GM18519 (cell line): ENCODE measurements at regions not wholly inside any gene's neighbourhood (a gene's known extent, or its start where the extent isn't known, plus 50 kb on each side); places are given as distances from the start of the nearest gene placed in this dataset.

Experiments
- ATAC-seq: cut with Tn5 transposase; IDR thresholded peaks from one replicate; pipeline ENCODE4 v1.9.1; 2021; ENCODE audit warnings: mild to moderate bottlenecking, moderate library complexity; ENCODE audit not compliant: unreplicated experiment, low FRiP score

- ATAC-seq = no peak
These were observed 127.0 kb downstream of the MCHR2 start for GRCh38 chr6:99867026-99867425.

- ATAC-seq = peak; percentile 86
These were observed 125.8 kb downstream of the MCHR2 start for GRCh38 chr6:99868074-99868702.
